HUES48 (cell line): ENCODE measurements at regions not wholly inside any gene's neighbourhood (a gene's known extent, or its start where the extent isn't known, plus 50 kb on each side); places are given as distances from the start of the nearest gene placed in this dataset.

Source experiments
- H3K27ac ChIP-seq: one replicate; pipeline ENCODE4 v1.7.0; 2013; ENCODE audit warnings: low read depth, low read length, inconsistent platforms
- H3K27me3 ChIP-seq: 2 replicates; pipeline ENCODE4 v1.6.1; 2013; ENCODE audit warnings: mild to moderate bottlenecking, low read length; ENCODE audit not compliant: control insufficient read depth, insufficient read depth
- H3K36me3 ChIP-seq: 2 replicates; pipeline ENCODE4 v1.6.1; 2013; ENCODE audit warnings: low read length; ENCODE audit not compliant: control insufficient read depth, insufficient read depth
- H3K4me1 ChIP-seq: 2 replicates; pipeline ENCODE4 v1.6.1; 2013; ENCODE audit warnings: mild to moderate bottlenecking, low read length; ENCODE audit not compliant: control insufficient read depth, insufficient read depth
- H3K4me3 ChIP-seq: 2 replicates; pipeline ENCODE4 v1.5.1; 2013; ENCODE audit warnings: mild to moderate bottlenecking, low read depth, low read length
- H3K9ac ChIP-seq: 2 replicates; pipeline ENCODE4 v1.6.1; 2013; ENCODE audit warnings: mild to moderate bottlenecking, low read depth, low read length, moderate library complexity
- H3K9me3 ChIP-seq: 2 replicates; pipeline ENCODE4 v1.6.1; 2013; ENCODE audit warnings: low read length; ENCODE audit not compliant: control insufficient read depth, insufficient read depth

GRCh38 chr9:109574061-109574882, 76.2 kb upstream of the PTPN3 start:
- Histone ChIP-seq H3K4me1 (no peaks in the 10 kb centered on the region), H3K4me3 (no peak overlapping the region), H3K27me3 (no peaks in the 10 kb centered on the region), H3K36me3 (no peaks in the 10 kb centered on the region), H3K27ac (no peak overlapping the region), H3K9ac (no peak overlapping the region), H3K9me3 (no peaks in the 10 kb centered on the region)

- H3K36me3 ChIP-seq = no peaks in the 10 kb centered on the region
- H3K4me1 ChIP-seq = no peaks in the 10 kb centered on the region
- H3K4me3 ChIP-seq = no peak overlapping the region
- no peaks in the 10 kb centered on the region for H3K27me3 ChIP-seq
- no peak overlapping the region for H3K27ac ChIP-seq
- H3K9me3 ChIP-seq = no peaks in the 10 kb centered on the region
- H3K9ac ChIP-seq = no peak overlapping the region
Measured at GRCh38 chr9:109576762-109577161, 78.7 kb upstream of the PTPN3 start.

DNA sequence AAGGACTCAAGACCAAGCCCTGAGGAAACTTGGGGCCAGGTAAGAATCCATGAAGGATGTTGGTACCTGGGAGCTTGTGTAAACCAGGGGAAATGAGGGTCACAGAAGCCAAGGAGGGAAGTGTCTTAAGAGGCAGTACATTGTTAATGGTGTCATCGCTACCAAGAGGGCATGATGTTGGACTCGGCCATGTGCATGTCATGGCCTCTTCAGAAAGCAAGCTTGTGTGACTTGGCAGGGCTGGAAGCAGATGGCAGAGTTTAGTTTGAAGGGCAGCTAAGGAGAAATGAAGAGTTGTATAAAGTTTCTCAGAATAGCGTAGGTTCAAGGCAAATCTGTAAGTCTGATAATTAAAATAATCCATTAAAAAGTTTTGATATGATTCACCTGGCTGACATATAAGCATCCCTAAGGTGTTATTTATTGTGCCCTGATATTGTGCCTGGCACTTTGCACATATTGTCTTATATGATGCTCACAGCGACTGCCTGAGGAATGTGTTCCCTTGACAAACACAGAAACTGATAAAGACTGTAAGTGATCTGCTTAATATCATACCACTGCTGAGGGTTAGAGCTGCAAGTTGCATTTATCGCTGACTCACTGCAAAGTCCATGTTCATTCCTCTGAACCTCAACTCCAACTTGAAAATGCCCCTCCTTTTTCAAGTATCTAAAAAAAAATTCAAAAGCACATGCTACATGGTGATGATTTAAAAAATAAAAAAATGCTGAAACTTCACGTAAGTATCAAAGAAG, 81.3 kb upstream of the PTPN3 start:
- Histone ChIP-seq H3K27me3 (no peaks in the 10 kb centered on the region), H3K9ac (no peak overlapping the region), H3K4me1 (no peaks in the 10 kb centered on the region), H3K9me3 (no peaks in the 10 kb centered on the region), H3K36me3 (no peaks in the 10 kb centered on the region), H3K4me3 (no peak overlapping the region), H3K27ac (no peak overlapping the region)

DNA sequence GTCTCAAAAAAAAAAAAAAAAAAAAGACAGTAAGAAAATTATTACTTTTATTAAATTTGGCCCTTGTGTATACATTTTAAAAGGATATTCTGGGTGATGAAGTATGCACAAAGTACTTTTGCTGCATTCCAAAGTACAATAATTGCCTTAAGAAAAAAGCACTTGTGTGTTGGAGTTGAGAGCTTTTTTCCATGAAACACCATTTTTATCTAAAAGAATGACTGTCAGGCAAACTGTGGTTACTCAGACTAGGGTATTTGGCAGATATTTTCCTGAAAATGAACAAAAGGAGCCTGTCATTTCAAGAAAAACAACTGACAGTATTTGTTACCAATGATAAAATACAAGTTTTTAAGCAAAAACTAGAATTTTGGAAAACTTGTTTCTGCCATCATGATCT, 84.3 kb upstream of the PTPN3 start:
- H3K27ac ChIP-seq = no peak overlapping the region
- no peak overlapping the region for H3K9ac ChIP-seq
- H3K9me3 ChIP-seq = no peaks in the 10 kb centered on the region
- no peaks in the 10 kb centered on the region for H3K4me1 ChIP-seq
- no peaks in the 10 kb centered on the region for H3K27me3 ChIP-seq
- H3K4me3 ChIP-seq = no peak overlapping the region
- no peaks in the 10 kb centered on the region for H3K36me3 ChIP-seq

GRCh38 chr9:109584205-109584604, 86.1 kb upstream of the PTPN3 start:
- H3K4me1 ChIP-seq = no peaks in the 10 kb centered on the region
- no peak overlapping the region for H3K9ac ChIP-seq
- no peaks in the 10 kb centered on the region for H3K27me3 ChIP-seq
- H3K36me3 ChIP-seq = no peaks in the 10 kb centered on the region
- H3K27ac ChIP-seq = no peak overlapping the region
- H3K9me3 ChIP-seq = no peaks in the 10 kb centered on the region
- no peak overlapping the region for H3K4me3 ChIP-seq

- Histone ChIP-seq H3K27me3 (no peaks in the 10 kb centered on the region), H3K9ac (no peak overlapping the region), H3K4me3 (no peak overlapping the region), H3K4me1 (no peaks in the 10 kb centered on the region), H3K27ac (no peak overlapping the region), H3K36me3 (no peaks in the 10 kb centered on the region), H3K9me3 (0 out of 2 replicates have a peak, but pooled peaks cover 2% of the 10 kb centered on the region)
Measured at GRCh38 chr9:109585796-109586195, 87.7 kb upstream of the PTPN3 start.

- H3K27me3 ChIP-seq = no peaks in the 10 kb centered on the region
- no peak overlapping the region for H3K9ac ChIP-seq
- H3K9me3 ChIP-seq = 0 out of 2 replicates have a peak, but pooled peaks cover 2% of the 10 kb centered on the region
- no peak overlapping the region for H3K27ac ChIP-seq
- H3K36me3 ChIP-seq = no peaks in the 10 kb centered on the region
- H3K4me1 ChIP-seq = no peaks in the 10 kb centered on the region
- H3K4me3 ChIP-seq = no peak overlapping the region
Measured at GRCh38 chr9:109586993-109587392, 88.9 kb upstream of the PTPN3 start.

DNA sequence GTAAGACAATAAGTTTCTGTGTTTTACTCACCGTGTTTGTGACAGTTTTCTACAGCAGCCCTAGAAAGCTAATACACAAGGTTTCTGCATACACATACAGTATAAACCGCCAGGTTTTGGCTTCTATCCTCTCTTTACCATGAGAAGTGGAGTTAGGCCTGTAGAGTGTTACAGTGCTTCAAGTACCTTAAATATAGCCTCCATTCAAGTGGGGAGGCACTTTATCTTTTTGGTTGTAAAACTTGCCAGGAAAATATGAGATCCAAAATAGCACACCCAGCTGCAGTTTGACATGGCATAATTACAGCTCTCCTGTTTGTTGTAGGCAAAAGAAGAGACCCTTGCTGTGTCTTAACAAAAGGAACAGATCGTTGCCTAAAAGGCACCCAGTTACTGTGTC, 90.3 kb upstream of the PTPN3 start:
- H3K9ac ChIP-seq = no peak overlapping the region
- no peak overlapping the region for H3K4me3 ChIP-seq
- H3K9me3 ChIP-seq = 0 out of 2 replicates have a peak, but pooled peaks cover 2% of the 10 kb centered on the region
- H3K36me3 ChIP-seq = no peaks in the 10 kb centered on the region
- H3K4me1 ChIP-seq = no peaks in the 10 kb centered on the region
- H3K27ac ChIP-seq = no peak overlapping the region
- no peaks in the 10 kb centered on the region for H3K27me3 ChIP-seq

- no peak overlapping the region for H3K9ac ChIP-seq
- H3K27me3 ChIP-seq = no peaks in the 10 kb centered on the region
Measured at GRCh38 chr9:109590966-109591365, 92.9 kb upstream of the PTPN3 start.

GRCh38 chr9:109591691-109592090, 93.6 kb upstream of the PTPN3 start:
- no peak overlapping the region for H3K27ac ChIP-seq
- H3K9ac ChIP-seq = no peak overlapping the region
- no peaks in the 10 kb centered on the region for H3K4me1 ChIP-seq
- H3K4me3 ChIP-seq = no peak overlapping the region
- H3K36me3 ChIP-seq = no peaks in the 10 kb centered on the region
- H3K9me3 ChIP-seq = 0 out of 2 replicates have a peak, but pooled peaks cover 2% of the 10 kb centered on the region
- no peaks in the 10 kb centered on the region for H3K27me3 ChIP-seq

More at GRCh38 chr9:109590966-109591365, 92.9 kb upstream of the PTPN3 start:
- H3K4me1 ChIP-seq = no peaks in the 10 kb centered on the region
- H3K4me3 ChIP-seq = no peak overlapping the region
- H3K27ac ChIP-seq = no peak overlapping the region
- no peaks in the 10 kb centered on the region for H3K36me3 ChIP-seq
- H3K9me3 ChIP-seq = 0 out of 2 replicates have a peak, but pooled peaks cover 2% of the 10 kb centered on the region

DNA sequence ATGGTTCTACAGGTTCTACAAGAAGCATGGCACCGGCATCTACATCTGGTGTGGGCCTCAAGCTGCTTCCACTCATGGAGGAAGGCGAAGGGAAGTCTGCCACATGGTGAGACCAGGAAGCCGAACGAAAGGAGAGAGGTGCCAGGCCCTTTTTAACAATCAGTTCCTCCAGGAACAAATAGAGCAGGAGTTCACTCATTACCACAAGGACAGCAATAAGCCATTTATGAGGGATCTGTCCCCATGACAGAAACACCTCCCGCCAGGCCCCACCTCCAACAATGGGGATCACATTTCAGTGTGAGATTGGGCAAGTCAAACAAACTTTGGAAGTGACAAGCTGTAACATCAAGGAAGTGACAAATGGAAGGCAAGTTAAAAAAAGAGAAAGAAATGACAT, 95.5 kb upstream of the PTPN3 start:
- Histone ChIP-seq H3K9ac (no peak overlapping the region), H3K27me3 (no peaks in the 10 kb centered on the region), H3K4me3 (no peak overlapping the region), H3K27ac (no peak overlapping the region), H3K4me1 (no peaks in the 10 kb centered on the region), H3K36me3 (no peaks in the 10 kb centered on the region), H3K9me3 (0 out of 2 replicates have a peak, but pooled peaks cover 2% of the 10 kb centered on the region)
